ENCODE measurements at regions not wholly inside any gene's neighbourhood (a gene's known extent, or its start where the extent isn't known, plus 50 kb on each side); places are given as distances from the start of the nearest gene placed in this dataset.

DNA sequence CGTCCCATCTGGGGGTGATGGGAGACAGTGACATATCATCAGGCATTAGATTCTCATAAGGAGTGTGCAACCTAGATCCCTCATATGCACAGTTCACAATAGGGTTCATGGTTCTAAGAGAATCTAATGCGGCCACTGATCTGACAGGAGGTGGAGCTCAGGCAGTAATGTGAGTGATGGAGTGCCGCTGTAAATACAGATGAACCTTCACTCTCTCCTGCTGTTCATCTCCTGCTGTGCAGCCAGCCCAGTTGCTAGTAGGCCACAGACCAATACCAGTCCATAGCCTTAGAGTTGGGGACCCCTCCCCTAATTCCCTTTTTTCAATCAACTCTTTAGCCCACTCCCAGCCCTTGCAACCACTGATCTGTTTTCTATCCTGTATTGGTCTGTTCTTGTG lies 581.1 kb upstream of the AUTS2 start:
- TF ChIP-seq POLR2AphosphoS5 (IDR thresholded peaks at IDR 0.05; ENCODE audit: low read depth, low read length): no peak
- TF ChIP-seq REST (IDR thresholded peaks at IDR 0.05; ENCODE audit: insufficient read depth in 1 of 2, low read depth in 2 of 2, low read length in 2 of 2): no peak

Data from PFSK-1 (cell line).